ENCODE measurements at regions not wholly inside any gene's neighbourhood (a gene's known extent, or its start where the extent isn't known, plus 50 kb on each side); places are given as distances from the start of the nearest gene placed in this dataset.

GRCh38 chr9:2267181-2267745, 252.1 kb downstream of the SMARCA2 start:
- H3K4me1 ChIP-seq (ENCODE audit: control insufficient read depth, insufficient read depth, low read length): no peaks in the 10 kb centered on the region
- no peaks in the 10 kb centered on the region for H3K36me3 ChIP-seq (ENCODE audit: control insufficient read depth, insufficient read depth, low read length)
- TF ChIP-seq, protein P1, sequence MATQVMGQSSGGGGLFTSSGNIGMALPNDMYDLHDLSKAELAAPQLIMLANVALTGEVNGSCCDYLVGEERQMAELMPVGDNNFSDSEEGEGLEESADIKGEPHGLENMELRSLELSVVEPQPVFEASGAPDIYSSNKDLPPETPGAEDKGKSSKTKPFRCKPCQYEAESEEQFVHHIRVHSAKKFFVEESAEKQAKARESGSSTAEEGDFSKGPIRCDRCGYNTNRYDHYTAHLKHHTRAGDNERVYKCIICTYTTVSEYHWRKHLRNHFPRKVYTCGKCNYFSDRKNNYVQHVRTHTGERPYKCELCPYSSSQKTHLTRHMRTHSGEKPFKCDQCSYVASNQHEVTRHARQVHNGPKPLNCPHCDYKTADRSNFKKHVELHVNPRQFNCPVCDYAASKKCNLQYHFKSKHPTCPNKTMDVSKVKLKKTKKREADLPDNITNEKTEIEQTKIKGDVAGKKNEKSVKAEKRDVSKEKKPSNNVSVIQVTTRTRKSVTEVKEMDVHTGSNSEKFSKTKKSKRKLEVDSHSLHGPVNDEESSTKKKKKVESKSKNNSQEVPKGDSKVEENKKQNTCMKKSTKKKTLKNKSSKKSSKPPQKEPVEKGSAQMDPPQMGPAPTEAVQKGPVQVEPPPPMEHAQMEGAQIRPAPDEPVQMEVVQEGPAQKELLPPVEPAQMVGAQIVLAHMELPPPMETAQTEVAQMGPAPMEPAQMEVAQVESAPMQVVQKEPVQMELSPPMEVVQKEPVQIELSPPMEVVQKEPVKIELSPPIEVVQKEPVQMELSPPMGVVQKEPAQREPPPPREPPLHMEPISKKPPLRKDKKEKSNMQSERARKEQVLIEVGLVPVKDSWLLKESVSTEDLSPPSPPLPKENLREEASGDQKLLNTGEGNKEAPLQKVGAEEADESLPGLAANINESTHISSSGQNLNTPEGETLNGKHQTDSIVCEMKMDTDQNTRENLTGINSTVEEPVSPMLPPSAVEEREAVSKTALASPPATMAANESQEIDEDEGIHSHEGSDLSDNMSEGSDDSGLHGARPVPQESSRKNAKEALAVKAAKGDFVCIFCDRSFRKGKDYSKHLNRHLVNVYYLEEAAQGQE (IDR thresholded peaks at IDR 0.05; ENCODE audit: insufficient read depth in 1 of 2, low read depth in 2 of 2, low read length in 1 of 2): no peak
- TF ChIP-seq, protein P2, sequence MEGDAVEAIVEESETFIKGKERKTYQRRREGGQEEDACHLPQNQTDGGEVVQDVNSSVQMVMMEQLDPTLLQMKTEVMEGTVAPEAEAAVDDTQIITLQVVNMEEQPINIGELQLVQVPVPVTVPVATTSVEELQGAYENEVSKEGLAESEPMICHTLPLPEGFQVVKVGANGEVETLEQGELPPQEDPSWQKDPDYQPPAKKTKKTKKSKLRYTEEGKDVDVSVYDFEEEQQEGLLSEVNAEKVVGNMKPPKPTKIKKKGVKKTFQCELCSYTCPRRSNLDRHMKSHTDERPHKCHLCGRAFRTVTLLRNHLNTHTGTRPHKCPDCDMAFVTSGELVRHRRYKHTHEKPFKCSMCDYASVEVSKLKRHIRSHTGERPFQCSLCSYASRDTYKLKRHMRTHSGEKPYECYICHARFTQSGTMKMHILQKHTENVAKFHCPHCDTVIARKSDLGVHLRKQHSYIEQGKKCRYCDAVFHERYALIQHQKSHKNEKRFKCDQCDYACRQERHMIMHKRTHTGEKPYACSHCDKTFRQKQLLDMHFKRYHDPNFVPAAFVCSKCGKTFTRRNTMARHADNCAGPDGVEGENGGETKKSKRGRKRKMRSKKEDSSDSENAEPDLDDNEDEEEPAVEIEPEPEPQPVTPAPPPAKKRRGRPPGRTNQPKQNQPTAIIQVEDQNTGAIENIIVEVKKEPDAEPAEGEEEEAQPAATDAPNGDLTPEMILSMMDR (IDR thresholded peaks at IDR 0.05): no peak
- TF ChIP-seq TCF7L2 (IDR thresholded peaks at IDR 0.05; ENCODE audit: low read depth, low read length) (no peak), POLR2AphosphoS5 (IDR thresholded peaks at IDR 0.05; ENCODE audit: low read depth, low read length) (no peak), SIN3A (IDR thresholded peaks at IDR 0.05; ENCODE audit: borderline replicate concordance, insufficient read depth, low read depth, low read length) (no peak)
- ChIA-PET POLR2A (no interaction called here), CTCF (no interaction called here)
- no peaks in the 10 kb centered on the region for H3K27me3 ChIP-seq (ENCODE audit: control insufficient read depth, insufficient read depth, low read length)
- ATAC-seq (no peak), DNase-seq (ENCODE audit: low read depth, low spot score) (no peak)
- H3K27ac ChIP-seq (ENCODE audit: low read length): no peak overlapping the region
- intact Hi-C loops (cut with micrococcal nuclease; ENCODE audit: unreplicated experiment) (no loop called here), in situ Hi-C loops (cut with HindIII; ENCODE audit: low pct_unique_long_range_greater_than_20kb, low sequenced_read_pairs) (no loop called here)
- H3K9me3 ChIP-seq (ENCODE audit: control insufficient read depth, insufficient read depth, low read depth, low read length): no peaks in the 10 kb centered on the region
- no peak overlapping the region for H3K4me3 ChIP-seq (ENCODE audit: low read depth in 2 of 2, low read length in 2 of 2)
- no TSS peak for BruUV-seq (replicated peaks)

DNA sequence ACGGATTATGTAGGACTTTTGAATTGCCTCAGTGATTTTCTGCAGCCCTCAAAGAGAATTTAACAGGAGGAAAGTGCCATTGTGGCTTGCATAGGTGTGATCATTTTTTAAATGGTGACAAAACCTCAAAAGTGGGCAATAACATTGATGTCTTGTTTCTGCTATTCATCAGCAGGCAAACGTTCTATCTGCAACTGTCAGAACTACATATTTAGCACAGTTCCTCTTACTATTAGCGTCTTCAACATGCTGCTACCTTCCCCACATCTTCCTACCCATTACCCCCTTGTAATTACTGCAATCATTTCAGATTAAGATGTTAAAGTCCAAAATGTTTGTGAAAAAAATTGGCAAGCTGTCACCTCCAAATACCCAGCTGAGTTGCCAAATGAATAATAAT, 254.6 kb downstream of the SMARCA2 start:
- no TSS peak for BruUV-seq (replicated peaks)
- no peaks in the 10 kb centered on the region for H3K36me3 ChIP-seq (ENCODE audit: control insufficient read depth, insufficient read depth, low read length)
- intact Hi-C loops (cut with micrococcal nuclease; ENCODE audit: unreplicated experiment): no loop called here

More for the DNA sequence above, 254.6 kb downstream of the SMARCA2 start:
- H3K27ac ChIP-seq (ENCODE audit: low read length): no peak overlapping the region
- in situ Hi-C loops (cut with HindIII; ENCODE audit: low pct_unique_long_range_greater_than_20kb, low sequenced_read_pairs): no loop called here
- H3K27me3 ChIP-seq (ENCODE audit: control insufficient read depth, insufficient read depth, low read length): no peaks in the 10 kb centered on the region
- TF ChIP-seq SIN3A (IDR thresholded peaks at IDR 0.05; ENCODE audit: borderline replicate concordance, insufficient read depth, low read depth, low read length) (no peak), POLR2AphosphoS5 (IDR thresholded peaks at IDR 0.05; ENCODE audit: low read depth, low read length) (no peak), TCF7L2 (IDR thresholded peaks at IDR 0.05; ENCODE audit: low read depth, low read length) (no peak)
- TF ChIP-seq, protein P2 (IDR thresholded peaks at IDR 0.05): no peak
- TF ChIP-seq, protein P1 (IDR thresholded peaks at IDR 0.05; ENCODE audit: insufficient read depth in 1 of 2, low read depth in 2 of 2, low read length in 1 of 2): no peak
- ChIA-PET POLR2A (no interaction called here), CTCF (no interaction called here)
- no peak for ATAC-seq
- no peaks in the 10 kb centered on the region for H3K4me1 ChIP-seq (ENCODE audit: control insufficient read depth, insufficient read depth, low read length)
- DNase-seq (ENCODE audit: low read depth, low spot score): no peak
- H3K9me3 ChIP-seq (ENCODE audit: control insufficient read depth, insufficient read depth, low read depth, low read length): no peaks in the 10 kb centered on the region
- no peak overlapping the region for H3K4me3 ChIP-seq (ENCODE audit: low read depth in 2 of 2, low read length in 2 of 2)

Data from Panc1 (cell line).